HEK293 (cell line): ENCODE measurements at regions not wholly inside any gene's neighbourhood (a gene's known extent, or its start where the extent isn't known, plus 50 kb on each side); places are given as distances from the start of the nearest gene placed in this dataset.

Experiments used
- CTCF ChIA-PET: fragments of 350-600 bp; formaldehyde crosslinking; extraction: SDS; loops from one replicate; lab custom pipeline; 2021; ENCODE audit warnings: antibody characterized with exemption; lab: Yijun Ruan, JAX
- POLR2A ChIA-PET: fragments of 300-600 bp; formaldehyde crosslinking; extraction: SDS; loops from one replicate; lab custom pipeline; 2020; ENCODE audit warnings: antibody characterized with exemption, inconsistent platforms; lab: Yijun Ruan, JAX
- H3K27ac ChIP-seq: fragments of 200-500 bp; sonication (Bioruptor generic); 2 replicates; pipeline ENCODE4 v1.5.1; 2014; ENCODE audit warnings: low read depth, low read length, control low read depth, inconsistent platforms; ENCODE audit errors: extremely low read depth
- H3K36me3 ChIP-seq, 2 experiments: fragments of 200-500 bp in 1 of 2; sonication (Bioruptor generic) in 1 of 2; 1 replicate in 1 of 2; 2 replicates in 1 of 2; pipeline ENCODE4 v1.5.1; 2014 to 2017; ENCODE audit warnings: inconsistent platforms in 2 of 2, low read length in 2 of 2; ENCODE audit not compliant: control insufficient read depth in 2 of 2, insufficient read depth in 1 of 2
- H3K4me1 ChIP-seq: fragments of 200-500 bp; sonication (Bioruptor generic); 2 replicates; pipeline ENCODE4 v1.5.1; 2014; ENCODE audit warnings: mild to moderate bottlenecking, low read length, inconsistent platforms; ENCODE audit not compliant: control insufficient read depth, insufficient read depth
- H3K4me3 ChIP-seq: 2 replicates; pipeline ENCODE4 v1.5.1; 2011; ENCODE audit warnings: low read depth, mild to moderate bottlenecking, control low read depth, low read length, moderate library complexity
- H3K9me3 ChIP-seq: fragments of 200-500 bp; sonication (Bioruptor generic); 2 replicates; pipeline ENCODE4 v1.5.1; 2014; ENCODE audit warnings: low read depth, low read length, inconsistent platforms; ENCODE audit not compliant: control insufficient read depth, insufficient read depth
- PRDM1 ChIP-seq: fragments of 450-650 bp; formaldehyde crosslinking; IDR thresholded peaks from 2 replicates; pipeline ENCODE4; 2016; ENCODE audit warnings: missing biosample characterization, missing genetic modification characterization
- ZNF140 ChIP-seq: fragments of 450-650 bp; formaldehyde crosslinking; IDR thresholded peaks from 2 replicates; pipeline ENCODE4 v1.5.1; 2016; ENCODE audit warnings: missing biosample characterization, missing genetic modification characterization
- ZNF157 ChIP-seq: fragments of 450-650 bp; formaldehyde crosslinking; IDR thresholded peaks from 2 replicates; pipeline ENCODE4 v1.5.1; 2016; ENCODE audit warnings: missing biosample characterization, missing genetic modification characterization
- ZNF19 ChIP-seq: fragments of 450-650 bp; formaldehyde crosslinking; IDR thresholded peaks from 2 replicates; pipeline ENCODE4; 2016; ENCODE audit warnings: missing biosample characterization, missing genetic modification characterization, low read depth
- ZNF2 ChIP-seq: fragments of 450-650 bp; formaldehyde crosslinking; IDR thresholded peaks from 2 replicates; pipeline ENCODE4 v1.5.1; 2016; ENCODE audit warnings: missing biosample characterization, missing genetic modification characterization
- ZNF501 ChIP-seq: fragments of 450-650 bp; formaldehyde crosslinking; IDR thresholded peaks from 2 replicates; pipeline ENCODE4 v1.5.1; 2016; ENCODE audit warnings: missing biosample characterization, missing genetic modification characterization
- ZNF596 ChIP-seq: fragments of 450-650 bp; IDR thresholded peaks from 2 replicates; pipeline ENCODE4 v1.5.0; 2018; ENCODE audit warnings: missing biosample characterization, mild to moderate bottlenecking, missing genetic modification characterization, moderate library complexity
- ZNF600 ChIP-seq: fragments of 450-650 bp; formaldehyde crosslinking; IDR thresholded peaks from 2 replicates; pipeline ENCODE4 v1.5.1; 2016; ENCODE audit warnings: missing biosample characterization, missing genetic modification characterization
- ZNF610 ChIP-seq: fragments of 450-650 bp; formaldehyde crosslinking; IDR thresholded peaks from 2 replicates; pipeline ENCODE4 v1.5.1; 2016; ENCODE audit warnings: missing biosample characterization, missing genetic modification characterization, borderline replicate concordance
- ZSCAN23 ChIP-seq: fragments of 450-650 bp; formaldehyde crosslinking; IDR thresholded peaks from 2 replicates; pipeline ENCODE4 v1.5.1; 2016; ENCODE audit warnings: missing biosample characterization, missing genetic modification characterization
- TF ChIP-seq, protein P1 (sequence below): fragments of 450-650 bp; IDR thresholded peaks from 2 replicates; pipeline ENCODE4 v1.5.1; 2018; ENCODE audit warnings: missing biosample characterization, missing genetic modification characterization
- TF ChIP-seq, protein P2 (sequence below): fragments of 450-650 bp; formaldehyde crosslinking; IDR thresholded peaks from 2 replicates; pipeline ENCODE4 v1.5.1; 2016; ENCODE audit warnings: missing biosample characterization, missing genetic modification characterization
- TF ChIP-seq, protein P3 (sequence below): fragments of 450-650 bp; formaldehyde crosslinking; IDR thresholded peaks from 2 replicates; pipeline ENCODE4 v1.5.1; 2016; ENCODE audit warnings: missing biosample characterization, missing genetic modification characterization
- TF ChIP-seq, protein P4 (sequence below): fragments of 450-650 bp; formaldehyde crosslinking; IDR thresholded peaks from 2 replicates; pipeline ENCODE4 v1.5.1; 2017; ENCODE audit warnings: missing biosample characterization, missing genetic modification characterization
- TF ChIP-seq, protein P5 (sequence below): fragments of 450-650 bp; formaldehyde crosslinking; IDR thresholded peaks from 2 replicates; pipeline ENCODE4 v1.5.1; 2016; ENCODE audit warnings: missing biosample characterization, missing genetic modification characterization
- TF ChIP-seq, protein P6 (sequence below): fragments of 450-650 bp; formaldehyde crosslinking; IDR thresholded peaks from 2 replicates; pipeline ENCODE4 v1.5.1; 2016; ENCODE audit warnings: missing biosample characterization, missing genetic modification characterization, borderline replicate concordance

DNA sequence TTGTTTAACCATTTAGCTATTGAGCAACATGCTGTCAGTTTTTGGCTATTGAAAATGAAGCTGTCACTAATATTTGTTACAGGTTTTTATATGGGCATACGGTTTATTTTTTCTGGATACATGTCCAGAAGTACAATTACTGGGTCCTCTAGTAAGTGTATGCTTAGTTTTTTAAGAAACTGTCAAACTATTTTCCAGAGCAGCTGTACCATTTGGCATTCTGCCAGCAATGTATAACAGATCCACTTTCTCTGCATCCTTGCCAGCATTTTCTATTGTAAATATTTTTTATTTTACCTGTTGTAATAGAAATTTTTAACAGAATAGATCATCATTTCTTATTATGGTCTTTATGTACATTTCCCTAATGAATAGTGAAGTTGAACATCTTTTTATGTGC lies 658.8 kb downstream of the EDEM1 start (continued):
- TF ChIP-seq, protein P1, sequence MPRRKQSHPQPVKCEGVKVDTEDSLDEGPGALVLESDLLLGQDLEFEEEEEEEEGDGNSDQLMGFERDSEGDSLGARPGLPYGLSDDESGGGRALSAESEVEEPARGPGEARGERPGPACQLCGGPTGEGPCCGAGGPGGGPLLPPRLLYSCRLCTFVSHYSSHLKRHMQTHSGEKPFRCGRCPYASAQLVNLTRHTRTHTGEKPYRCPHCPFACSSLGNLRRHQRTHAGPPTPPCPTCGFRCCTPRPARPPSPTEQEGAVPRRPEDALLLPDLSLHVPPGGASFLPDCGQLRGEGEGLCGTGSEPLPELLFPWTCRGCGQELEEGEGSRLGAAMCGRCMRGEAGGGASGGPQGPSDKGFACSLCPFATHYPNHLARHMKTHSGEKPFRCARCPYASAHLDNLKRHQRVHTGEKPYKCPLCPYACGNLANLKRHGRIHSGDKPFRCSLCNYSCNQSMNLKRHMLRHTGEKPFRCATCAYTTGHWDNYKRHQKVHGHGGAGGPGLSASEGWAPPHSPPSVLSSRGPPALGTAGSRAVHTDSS (tag by site-specific recombination): no peak
- no peak for TF ChIP-seq ZNF596 (tag by site-specific recombination)
- TF ChIP-seq ZNF157 (tag by site-specific recombination): no peak
- no peak for TF ChIP-seq ZSCAN23 (tag by site-specific recombination)
- TF ChIP-seq ZNF610 (tag by site-specific recombination): no peak
- TF ChIP-seq, protein P2, sequence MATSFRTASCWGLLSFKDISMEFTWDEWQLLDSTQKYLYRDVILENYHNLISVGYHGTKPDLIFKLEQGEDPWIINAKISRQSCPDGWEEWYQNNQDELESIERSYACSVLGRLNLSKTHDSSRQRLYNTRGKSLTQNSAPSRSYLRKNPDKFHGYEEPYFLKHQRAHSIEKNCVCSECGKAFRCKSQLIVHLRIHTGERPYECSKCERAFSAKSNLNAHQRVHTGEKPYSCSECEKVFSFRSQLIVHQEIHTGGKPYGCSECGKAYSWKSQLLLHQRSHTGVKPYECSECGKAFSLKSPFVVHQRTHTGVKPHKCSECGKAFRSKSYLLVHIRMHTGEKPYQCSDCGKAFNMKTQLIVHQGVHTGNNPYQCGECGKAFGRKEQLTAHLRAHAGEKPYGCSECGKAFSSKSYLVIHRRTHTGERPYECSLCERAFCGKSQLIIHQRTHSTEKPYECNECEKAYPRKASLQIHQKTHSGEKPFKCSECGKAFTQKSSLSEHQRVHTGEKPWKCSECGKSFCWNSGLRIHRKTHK: no peak

DNA sequence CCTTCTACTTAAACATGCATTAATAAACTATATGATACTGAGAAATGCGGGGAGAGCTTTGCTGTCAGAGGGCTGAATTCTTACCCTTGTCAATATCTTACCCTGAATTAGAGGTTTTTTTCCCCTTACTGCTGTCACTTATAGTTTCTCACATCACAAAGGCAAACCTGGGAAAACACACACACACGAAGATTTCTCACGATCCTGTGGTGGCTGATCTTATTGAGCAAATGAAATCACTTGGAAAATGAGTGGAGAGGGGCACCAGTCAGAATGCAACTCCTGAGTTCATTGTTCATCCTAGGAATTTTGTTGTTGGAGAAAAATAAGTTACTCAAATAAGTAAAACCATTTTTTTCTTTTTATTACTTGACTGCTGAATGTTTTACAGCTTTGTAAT lies 673.6 kb downstream of the EDEM1 start:
- H3K4me1 ChIP-seq: no peaks in the 10 kb centered on the region
- H3K27ac ChIP-seq: no peak overlapping the region
- ChIA-PET POLR2A (no interaction called here), CTCF (interaction anchor here (0.6 kb wide), 1 partner anchor 56 kb away, joined by 3 read pairs; no protein-coding TSS in a partner anchor)
- H3K36me3 ChIP-seq: no peaks in the 10 kb centered on the region
- TF ChIP-seq ZNF2 (tag by site-specific recombination) (no peak), ZNF600 (tag by site-specific recombination) (no peak)
- TF ChIP-seq, protein P3, sequence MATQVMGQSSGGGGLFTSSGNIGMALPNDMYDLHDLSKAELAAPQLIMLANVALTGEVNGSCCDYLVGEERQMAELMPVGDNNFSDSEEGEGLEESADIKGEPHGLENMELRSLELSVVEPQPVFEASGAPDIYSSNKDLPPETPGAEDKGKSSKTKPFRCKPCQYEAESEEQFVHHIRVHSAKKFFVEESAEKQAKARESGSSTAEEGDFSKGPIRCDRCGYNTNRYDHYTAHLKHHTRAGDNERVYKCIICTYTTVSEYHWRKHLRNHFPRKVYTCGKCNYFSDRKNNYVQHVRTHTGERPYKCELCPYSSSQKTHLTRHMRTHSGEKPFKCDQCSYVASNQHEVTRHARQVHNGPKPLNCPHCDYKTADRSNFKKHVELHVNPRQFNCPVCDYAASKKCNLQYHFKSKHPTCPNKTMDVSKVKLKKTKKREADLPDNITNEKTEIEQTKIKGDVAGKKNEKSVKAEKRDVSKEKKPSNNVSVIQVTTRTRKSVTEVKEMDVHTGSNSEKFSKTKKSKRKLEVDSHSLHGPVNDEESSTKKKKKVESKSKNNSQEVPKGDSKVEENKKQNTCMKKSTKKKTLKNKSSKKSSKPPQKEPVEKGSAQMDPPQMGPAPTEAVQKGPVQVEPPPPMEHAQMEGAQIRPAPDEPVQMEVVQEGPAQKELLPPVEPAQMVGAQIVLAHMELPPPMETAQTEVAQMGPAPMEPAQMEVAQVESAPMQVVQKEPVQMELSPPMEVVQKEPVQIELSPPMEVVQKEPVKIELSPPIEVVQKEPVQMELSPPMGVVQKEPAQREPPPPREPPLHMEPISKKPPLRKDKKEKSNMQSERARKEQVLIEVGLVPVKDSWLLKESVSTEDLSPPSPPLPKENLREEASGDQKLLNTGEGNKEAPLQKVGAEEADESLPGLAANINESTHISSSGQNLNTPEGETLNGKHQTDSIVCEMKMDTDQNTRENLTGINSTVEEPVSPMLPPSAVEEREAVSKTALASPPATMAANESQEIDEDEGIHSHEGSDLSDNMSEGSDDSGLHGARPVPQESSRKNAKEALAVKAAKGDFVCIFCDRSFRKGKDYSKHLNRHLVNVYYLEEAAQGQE (tag by site-specific recombination): no peak
- no peaks in the 10 kb centered on the region for H3K9me3 ChIP-seq
- H3K4me3 ChIP-seq: no peak overlapping the region

DNA sequence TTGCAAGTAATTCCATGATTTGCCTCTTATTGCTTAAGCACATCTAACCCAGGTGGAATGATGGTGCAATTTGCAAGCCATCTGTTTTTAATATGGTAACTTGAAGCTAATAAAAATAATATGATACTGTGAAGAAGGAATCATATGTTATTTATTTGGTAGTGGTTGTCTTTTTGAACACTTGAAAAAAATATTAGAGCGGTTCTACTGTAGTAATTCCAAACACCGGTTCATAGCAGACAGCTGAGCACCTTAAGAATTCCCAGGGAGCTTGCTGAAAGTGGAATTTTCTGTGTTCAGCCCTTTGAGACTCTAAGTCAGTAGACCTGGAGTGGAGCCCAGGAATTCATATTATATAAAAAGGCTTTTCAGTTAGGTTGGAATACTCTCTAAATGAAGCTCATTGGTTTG lies 687.4 kb downstream of the EDEM1 start:
- ChIA-PET CTCF (no interaction called here), POLR2A (no interaction called here)
- TF ChIP-seq ZNF19 (tag by site-specific recombination) (no peak), ZNF140 (tag by site-specific recombination) (no peak), PRDM1 (tag by site-specific recombination) (no peak), ZNF501 (tag by site-specific recombination) (no peak)
- TF ChIP-seq, protein P4, sequence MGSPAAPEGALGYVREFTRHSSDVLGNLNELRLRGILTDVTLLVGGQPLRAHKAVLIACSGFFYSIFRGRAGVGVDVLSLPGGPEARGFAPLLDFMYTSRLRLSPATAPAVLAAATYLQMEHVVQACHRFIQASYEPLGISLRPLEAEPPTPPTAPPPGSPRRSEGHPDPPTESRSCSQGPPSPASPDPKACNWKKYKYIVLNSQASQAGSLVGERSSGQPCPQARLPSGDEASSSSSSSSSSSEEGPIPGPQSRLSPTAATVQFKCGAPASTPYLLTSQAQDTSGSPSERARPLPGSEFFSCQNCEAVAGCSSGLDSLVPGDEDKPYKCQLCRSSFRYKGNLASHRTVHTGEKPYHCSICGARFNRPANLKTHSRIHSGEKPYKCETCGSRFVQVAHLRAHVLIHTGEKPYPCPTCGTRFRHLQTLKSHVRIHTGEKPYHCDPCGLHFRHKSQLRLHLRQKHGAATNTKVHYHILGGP: no peak
- TF ChIP-seq, protein P5, sequence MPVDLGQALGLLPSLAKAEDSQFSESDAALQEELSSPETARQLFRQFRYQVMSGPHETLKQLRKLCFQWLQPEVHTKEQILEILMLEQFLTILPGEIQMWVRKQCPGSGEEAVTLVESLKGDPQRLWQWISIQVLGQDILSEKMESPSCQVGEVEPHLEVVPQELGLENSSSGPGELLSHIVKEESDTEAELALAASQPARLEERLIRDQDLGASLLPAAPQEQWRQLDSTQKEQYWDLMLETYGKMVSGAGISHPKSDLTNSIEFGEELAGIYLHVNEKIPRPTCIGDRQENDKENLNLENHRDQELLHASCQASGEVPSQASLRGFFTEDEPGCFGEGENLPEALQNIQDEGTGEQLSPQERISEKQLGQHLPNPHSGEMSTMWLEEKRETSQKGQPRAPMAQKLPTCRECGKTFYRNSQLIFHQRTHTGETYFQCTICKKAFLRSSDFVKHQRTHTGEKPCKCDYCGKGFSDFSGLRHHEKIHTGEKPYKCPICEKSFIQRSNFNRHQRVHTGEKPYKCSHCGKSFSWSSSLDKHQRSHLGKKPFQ (tag by site-specific recombination): no peak
- TF ChIP-seq, protein P6, sequence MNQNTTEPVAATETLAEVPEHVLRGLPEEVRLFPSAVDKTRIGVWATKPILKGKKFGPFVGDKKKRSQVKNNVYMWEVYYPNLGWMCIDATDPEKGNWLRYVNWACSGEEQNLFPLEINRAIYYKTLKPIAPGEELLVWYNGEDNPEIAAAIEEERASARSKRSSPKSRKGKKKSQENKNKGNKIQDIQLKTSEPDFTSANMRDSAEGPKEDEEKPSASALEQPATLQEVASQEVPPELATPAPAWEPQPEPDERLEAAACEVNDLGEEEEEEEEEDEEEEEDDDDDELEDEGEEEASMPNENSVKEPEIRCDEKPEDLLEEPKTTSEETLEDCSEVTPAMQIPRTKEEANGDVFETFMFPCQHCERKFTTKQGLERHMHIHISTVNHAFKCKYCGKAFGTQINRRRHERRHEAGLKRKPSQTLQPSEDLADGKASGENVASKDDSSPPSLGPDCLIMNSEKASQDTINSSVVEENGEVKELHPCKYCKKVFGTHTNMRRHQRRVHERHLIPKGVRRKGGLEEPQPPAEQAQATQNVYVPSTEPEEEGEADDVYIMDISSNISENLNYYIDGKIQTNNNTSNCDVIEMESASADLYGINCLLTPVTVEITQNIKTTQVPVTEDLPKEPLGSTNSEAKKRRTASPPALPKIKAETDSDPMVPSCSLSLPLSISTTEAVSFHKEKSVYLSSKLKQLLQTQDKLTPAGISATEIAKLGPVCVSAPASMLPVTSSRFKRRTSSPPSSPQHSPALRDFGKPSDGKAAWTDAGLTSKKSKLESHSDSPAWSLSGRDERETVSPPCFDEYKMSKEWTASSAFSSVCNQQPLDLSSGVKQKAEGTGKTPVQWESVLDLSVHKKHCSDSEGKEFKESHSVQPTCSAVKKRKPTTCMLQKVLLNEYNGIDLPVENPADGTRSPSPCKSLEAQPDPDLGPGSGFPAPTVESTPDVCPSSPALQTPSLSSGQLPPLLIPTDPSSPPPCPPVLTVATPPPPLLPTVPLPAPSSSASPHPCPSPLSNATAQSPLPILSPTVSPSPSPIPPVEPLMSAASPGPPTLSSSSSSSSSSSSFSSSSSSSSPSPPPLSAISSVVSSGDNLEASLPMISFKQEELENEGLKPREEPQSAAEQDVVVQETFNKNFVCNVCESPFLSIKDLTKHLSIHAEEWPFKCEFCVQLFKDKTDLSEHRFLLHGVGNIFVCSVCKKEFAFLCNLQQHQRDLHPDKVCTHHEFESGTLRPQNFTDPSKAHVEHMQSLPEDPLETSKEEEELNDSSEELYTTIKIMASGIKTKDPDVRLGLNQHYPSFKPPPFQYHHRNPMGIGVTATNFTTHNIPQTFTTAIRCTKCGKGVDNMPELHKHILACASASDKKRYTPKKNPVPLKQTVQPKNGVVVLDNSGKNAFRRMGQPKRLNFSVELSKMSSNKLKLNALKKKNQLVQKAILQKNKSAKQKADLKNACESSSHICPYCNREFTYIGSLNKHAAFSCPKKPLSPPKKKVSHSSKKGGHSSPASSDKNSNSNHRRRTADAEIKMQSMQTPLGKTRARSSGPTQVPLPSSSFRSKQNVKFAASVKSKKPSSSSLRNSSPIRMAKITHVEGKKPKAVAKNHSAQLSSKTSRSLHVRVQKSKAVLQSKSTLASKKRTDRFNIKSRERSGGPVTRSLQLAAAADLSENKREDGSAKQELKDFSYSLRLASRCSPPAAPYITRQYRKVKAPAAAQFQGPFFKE (tag by site-specific recombination): no peak

More for the DNA sequence above, 687.4 kb downstream of the EDEM1 start:
- no peak overlapping the region for H3K4me3 ChIP-seq
- H3K4me1 ChIP-seq: no peaks in the 10 kb centered on the region
- H3K27ac ChIP-seq: no peak overlapping the region
- H3K9me3 ChIP-seq: no peaks in the 10 kb centered on the region
- no peaks in the 10 kb centered on the region for H3K36me3 ChIP-seq
